Activated naive CD4-positive, alpha-beta T cell treated with anti-CD3 and anti-CD28 coated beads, Interleukin-2, amount 10 ng/mL, durations not matched to agents 7 days and 5 days (primary cell): ENCODE measurements at regions not wholly inside any gene's neighbourhood (a gene's known extent, or its start where the extent isn't known, plus 50 kb on each side); places are given as distances from the start of the nearest gene placed in this dataset.

Experiments used
- CTCF ChIA-PET: fragments of 350-600 bp; sonication (Branson Sonifier 250); formaldehyde crosslinking; loops from one replicate; lab custom pipeline; 2021; ENCODE audit warnings: antibody characterized with exemption; lab: Charles Lee
- DNase-seq: peaks from one replicate; pipeline ENCODE4 v3.0.0-alpha.2; 2020
- H3K27ac Mint-ChIP-seq: one replicate; pipeline ENCODE4 v1.8.0; 2021; ENCODE audit warnings: mild to moderate bottlenecking, moderate library complexity, mixed read lengths
- H3K27me3 Mint-ChIP-seq: one replicate; pipeline ENCODE4 v1.8.0; 2021; ENCODE audit warnings: mild to moderate bottlenecking, mixed read lengths
- H3K36me3 Mint-ChIP-seq: one replicate; pipeline ENCODE4 v1.8.0; 2021; ENCODE audit warnings: mixed read lengths
- H3K4me1 Mint-ChIP-seq: one replicate; pipeline ENCODE4 v1.8.0; 2021; ENCODE audit warnings: mixed read lengths
- H3K4me3 Mint-ChIP-seq: one replicate; pipeline ENCODE4 v1.8.0; 2021; ENCODE audit warnings: mild to moderate bottlenecking, moderate library complexity, mixed read lengths
- H3K9me3 Mint-ChIP-seq: one replicate; pipeline ENCODE4 v1.8.0; 2021; ENCODE audit warnings: mixed read lengths

DNA sequence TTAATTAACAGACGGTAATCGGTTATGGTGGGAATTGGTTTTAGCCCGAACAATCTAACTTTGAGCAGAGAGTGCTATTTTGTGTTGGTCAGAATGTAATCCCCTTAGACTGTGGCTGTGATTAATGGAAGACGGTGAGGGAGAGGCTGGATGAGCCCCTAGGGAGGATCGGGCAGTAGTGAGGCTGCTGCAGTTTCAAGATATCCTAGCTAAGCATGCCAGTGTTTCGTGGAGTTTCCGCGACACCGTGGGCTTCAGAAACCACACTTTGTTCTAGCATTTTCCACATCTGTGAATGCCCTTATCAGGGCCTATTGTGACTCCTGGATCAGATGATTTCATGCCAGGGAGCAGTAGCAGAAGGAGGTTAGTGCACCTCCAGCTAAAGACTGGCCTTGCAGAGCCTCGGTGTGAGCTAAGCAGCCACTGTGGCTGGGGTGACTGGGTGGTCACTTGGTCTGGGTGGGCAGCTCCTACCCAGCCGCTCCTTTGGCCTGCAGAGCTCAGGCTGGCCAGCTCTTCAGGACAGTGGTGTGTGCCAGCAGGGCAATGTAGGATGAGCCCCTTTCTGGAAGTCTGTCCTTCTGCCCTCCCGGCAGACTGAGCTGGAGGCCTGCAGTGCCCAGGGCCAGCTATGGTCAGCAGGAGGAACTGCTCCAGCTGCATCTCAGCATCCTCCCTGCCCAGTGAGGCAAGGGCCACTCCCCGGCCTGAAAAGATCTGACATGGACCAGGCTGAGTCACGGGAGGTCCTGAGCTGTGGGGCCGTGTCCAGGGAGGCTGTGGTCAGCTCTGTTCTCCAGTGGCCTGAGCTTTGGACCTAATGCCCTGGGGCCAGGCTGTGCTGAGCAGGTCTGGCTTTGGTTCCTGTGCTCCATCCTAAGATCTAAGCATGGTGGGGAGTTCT is 142.6 kb upstream of the GPC1 start:
- Mint-ChIP-seq H3K27ac (no peak overlapping the region), H3K27me3 (no peaks in the 10 kb centered on the region), H3K36me3 (no peaks in the 10 kb centered on the region), H3K4me3 (no peak overlapping the region), H3K4me1 (no peaks in the 10 kb centered on the region), H3K9me3 (no peaks in the 10 kb centered on the region)
- DNase-seq = no peak
- CTCF ChIA-PET = no interaction called here

GRCh38 chr2:240293557-240294461 is 141.7 kb upstream of the GPC1 start:
- no peaks in the 10 kb centered on the region for H3K36me3 Mint-ChIP-seq
- no peak overlapping the region for H3K4me3 Mint-ChIP-seq
- CTCF ChIA-PET = no interaction called here
- no peak overlapping the region for H3K27ac Mint-ChIP-seq
- H3K4me1 Mint-ChIP-seq = no peaks in the 10 kb centered on the region
- no peaks in the 10 kb centered on the region for H3K9me3 Mint-ChIP-seq
- DNase-seq = no peak
- H3K27me3 Mint-ChIP-seq = no peaks in the 10 kb centered on the region

DNA sequence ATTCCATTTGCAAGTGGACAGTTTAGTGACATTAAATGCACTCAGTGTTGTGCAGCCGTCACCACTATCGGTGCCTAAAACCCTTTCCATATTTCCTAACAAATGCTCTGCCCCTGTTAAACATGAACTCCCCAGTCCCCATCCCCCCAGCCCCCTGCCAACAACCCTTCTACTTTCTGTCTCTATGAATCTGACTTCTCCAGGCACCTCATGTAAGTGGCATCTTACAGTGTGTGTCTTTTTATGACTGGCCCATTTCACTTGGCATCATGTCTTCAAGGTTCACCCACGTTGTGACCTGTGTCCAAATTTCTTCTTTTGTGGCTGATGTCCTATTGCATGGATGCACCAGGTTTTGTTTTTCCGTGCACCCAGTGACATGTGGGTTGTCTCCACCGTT is 140.9 kb upstream of the GPC1 start:
- H3K36me3 Mint-ChIP-seq = no peaks in the 10 kb centered on the region
- CTCF ChIA-PET = no interaction called here
- H3K9me3 Mint-ChIP-seq = no peaks in the 10 kb centered on the region
- H3K4me1 Mint-ChIP-seq = no peaks in the 10 kb centered on the region
- DNase-seq = no peak
- no peaks in the 10 kb centered on the region for H3K27me3 Mint-ChIP-seq
- no peak overlapping the region for H3K27ac Mint-ChIP-seq
- H3K4me3 Mint-ChIP-seq = no peak overlapping the region

GRCh38 chr2:240295256-240296103 is 140.0 kb upstream of the GPC1 start:
- Mint-ChIP-seq H3K9me3 (no peaks in the 10 kb centered on the region), H3K36me3 (no peaks in the 10 kb centered on the region), H3K4me1 (no peaks in the 10 kb centered on the region), H3K27ac (no peak overlapping the region), H3K4me3 (no peak overlapping the region), H3K27me3 (no peaks in the 10 kb centered on the region)
- no peak for DNase-seq
- CTCF ChIA-PET = no interaction called here

GRCh38 chr2:240296104-240296406 is 139.4 kb upstream of the GPC1 start:
- Mint-ChIP-seq H3K36me3 (no peaks in the 10 kb centered on the region), H3K4me1 (no peaks in the 10 kb centered on the region), H3K27ac (no peak overlapping the region), H3K27me3 (no peaks in the 10 kb centered on the region), H3K9me3 (no peaks in the 10 kb centered on the region), H3K4me3 (no peak overlapping the region)
- DNase-seq = no peak
- CTCF ChIA-PET = no interaction called here

- Mint-ChIP-seq H3K27me3 (peaks cover 3% of the 10 kb centered on the region), H3K27ac (no peak overlapping the region), H3K36me3 (no peaks in the 10 kb centered on the region), H3K9me3 (no peaks in the 10 kb centered on the region), H3K4me3 (no peak overlapping the region), H3K4me1 (no peaks in the 10 kb centered on the region)
- CTCF ChIA-PET = no interaction called here
- DNase-seq = no peak
These were observed 138.8 kb upstream of the GPC1 start for GRCh38 chr2:240296476-240297255.

- Mint-ChIP-seq H3K27ac (no peak overlapping the region), H3K9me3 (no peaks in the 10 kb centered on the region), H3K27me3 (peaks cover 3% of the 10 kb centered on the region), H3K36me3 (no peaks in the 10 kb centered on the region), H3K4me1 (no peaks in the 10 kb centered on the region), H3K4me3 (no peak overlapping the region)
- no peak for DNase-seq
- CTCF ChIA-PET = no interaction called here
These were observed 138.0 kb upstream of the GPC1 start for GRCh38 chr2:240297256-240298116.

DNA sequence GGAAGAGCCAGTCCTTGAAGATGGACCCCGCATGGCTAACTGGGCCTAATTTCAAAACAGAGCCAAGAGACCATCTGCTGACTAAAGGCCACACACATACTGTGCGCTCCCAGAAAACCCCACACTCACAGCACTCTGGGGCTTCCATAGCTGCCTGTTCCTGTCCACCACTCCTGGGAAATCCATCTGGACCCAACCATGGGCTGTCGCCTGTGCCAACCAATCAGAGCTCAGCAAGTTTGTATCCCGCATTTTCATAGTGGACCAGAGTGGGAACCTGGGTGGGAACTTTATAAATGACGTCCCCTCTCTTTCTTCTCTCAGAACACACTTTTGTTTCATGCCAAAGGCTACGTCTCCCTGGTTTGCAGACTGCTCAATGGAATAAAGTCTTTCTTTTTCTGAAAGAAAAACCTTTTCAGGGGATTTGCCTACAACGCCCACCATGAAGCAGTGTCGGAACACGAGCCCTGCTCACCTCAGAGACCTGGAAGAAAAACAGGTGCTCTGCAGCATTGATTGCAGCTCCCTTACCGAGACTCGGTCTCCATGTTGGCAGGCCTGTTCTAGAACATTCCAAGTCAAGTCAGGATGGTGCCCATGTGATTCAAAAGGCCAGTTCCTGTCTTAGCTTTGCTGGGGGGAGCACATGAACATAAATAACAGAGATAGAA is 137.2 kb upstream of the GPC1 start:
- H3K36me3 Mint-ChIP-seq = no peaks in the 10 kb centered on the region
- H3K9me3 Mint-ChIP-seq = no peaks in the 10 kb centered on the region
- H3K27me3 Mint-ChIP-seq = peaks cover 8% of the 10 kb centered on the region
- DNase-seq = no peak
- CTCF ChIA-PET = no interaction called here
- H3K27ac Mint-ChIP-seq = no peak overlapping the region
- no peaks in the 10 kb centered on the region for H3K4me1 Mint-ChIP-seq
- H3K4me3 Mint-ChIP-seq = no peak overlapping the region

- Mint-ChIP-seq H3K4me1 (no peaks in the 10 kb centered on the region), H3K27me3 (peaks cover 16% of the 10 kb centered on the region), H3K9me3 (no peaks in the 10 kb centered on the region), H3K27ac (no peak overlapping the region), H3K4me3 (no peak overlapping the region), H3K36me3 (no peaks in the 10 kb centered on the region)
- no peak for DNase-seq
- CTCF ChIA-PET = no interaction called here
These were observed 136.4 kb upstream of the GPC1 start for GRCh38 chr2:240298803-240299709.

GRCh38 chr2:240299710-240300068 is 135.8 kb upstream of the GPC1 start:
- no peak for DNase-seq
- H3K9me3 Mint-ChIP-seq = no peaks in the 10 kb centered on the region
- CTCF ChIA-PET = no interaction called here
- H3K27me3 Mint-ChIP-seq = peaks cover 19% of the 10 kb centered on the region
- H3K36me3 Mint-ChIP-seq = no peaks in the 10 kb centered on the region
- H3K27ac Mint-ChIP-seq = no peak overlapping the region
- no peaks in the 10 kb centered on the region for H3K4me1 Mint-ChIP-seq
- H3K4me3 Mint-ChIP-seq = no peak overlapping the region

DNA sequence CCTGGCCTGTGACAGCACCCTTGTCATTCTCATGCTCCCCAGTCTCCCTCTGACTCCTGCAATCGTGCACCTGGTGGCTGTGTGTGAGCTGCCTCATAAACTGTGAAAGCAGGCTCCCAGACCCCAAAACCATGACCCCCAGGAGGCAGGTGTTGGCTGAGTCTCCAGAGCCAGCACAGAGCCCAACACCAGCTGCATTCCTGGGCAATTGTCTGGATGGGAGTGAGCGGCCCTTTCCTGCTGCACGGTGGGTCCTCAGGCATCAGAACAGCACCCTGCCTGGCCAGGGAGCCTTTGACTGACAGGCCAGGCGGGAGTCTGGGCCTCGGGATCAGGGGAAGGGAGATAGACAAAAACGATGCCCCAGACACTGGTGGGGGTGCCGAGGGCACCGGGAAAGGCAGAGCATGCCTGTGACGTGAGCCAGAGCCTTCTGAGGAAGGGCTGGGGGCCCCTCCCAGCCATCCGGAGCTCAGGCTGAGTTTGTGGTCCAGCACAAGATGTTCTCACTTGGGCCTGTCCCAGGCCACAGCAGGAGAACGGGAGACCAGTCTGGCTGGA is 135.1 kb upstream of the GPC1 start:
- DNase-seq = no peak
- Mint-ChIP-seq H3K36me3 (no peaks in the 10 kb centered on the region), H3K27ac (no peak overlapping the region), H3K4me1 (no peaks in the 10 kb centered on the region), H3K4me3 (no peak overlapping the region), H3K9me3 (no peaks in the 10 kb centered on the region), H3K27me3 (peaks cover 19% of the 10 kb centered on the region)
- CTCF ChIA-PET = no interaction called here

- Mint-ChIP-seq H3K9me3 (no peaks in the 10 kb centered on the region), H3K27ac (no peak overlapping the region), H3K4me1 (no peaks in the 10 kb centered on the region), H3K4me3 (no peak overlapping the region), H3K27me3 (peaks cover 19% of the 10 kb centered on the region), H3K36me3 (no peaks in the 10 kb centered on the region)
- no peak for DNase-seq
- CTCF ChIA-PET = no interaction called here
These were observed 134.6 kb upstream of the GPC1 start for GRCh38 chr2:240300840-240301239.
